ENCODE measurements at regions not wholly inside any gene's neighbourhood (a gene's known extent, or its start where the extent isn't known, plus 50 kb on each side); places are given as distances from the start of the nearest gene placed in this dataset.
"Not testable (repeated sequence)": the region's sequence is repeated elsewhere in the genome, so short reads cannot be mapped to it uniquely, and the experiment has no call there.

GRCh38 chr4:124105212-124105611 lies 607.3 kb downstream of the ANKRD50 start:
- DNase-seq (ENCODE audit: low read depth) = no peak

- no peak for DNase-seq (ENCODE audit: low read depth)
Observed at GRCh38 chr4:124111411-124111810, 601.1 kb downstream of the ANKRD50 start.

- DNase-seq (ENCODE audit: low read depth) = no peak
Observed at GRCh38 chr4:124111922-124112321, 600.6 kb downstream of the ANKRD50 start.

GRCh38 chr4:124118061-124118460 lies 594.5 kb downstream of the ANKRD50 start:
- DNase-seq (ENCODE audit: low read depth) = no peak

GRCh38 chr4:124121461-124121971 lies 591.0 kb downstream of the ANKRD50 start:
- no peak for DNase-seq (ENCODE audit: low read depth)

- DNase-seq (ENCODE audit: low read depth) = no peak
Observed at GRCh38 chr4:124123181-124123580, 589.4 kb downstream of the ANKRD50 start.

DNA sequence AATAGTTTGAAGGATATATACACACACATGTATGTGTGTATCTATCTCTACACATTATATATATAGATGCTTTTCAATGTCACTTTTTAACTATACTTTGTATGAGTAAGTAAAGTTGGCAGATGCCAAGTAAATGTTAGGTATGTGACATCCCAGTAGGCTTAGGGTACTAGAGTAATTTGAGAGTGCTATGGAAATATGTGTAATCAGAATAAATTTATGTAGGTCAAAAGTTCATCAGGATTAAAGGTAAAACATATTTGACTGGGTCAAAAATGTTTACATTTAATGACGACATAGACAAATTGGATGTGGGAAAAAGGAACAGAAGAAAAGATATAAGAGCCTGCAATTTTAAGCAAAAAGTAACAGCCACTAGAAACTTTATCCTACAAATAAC lies 588.8 kb downstream of the ANKRD50 start:
- no peak for DNase-seq (ENCODE audit: low read depth)

- DNase-seq (ENCODE audit: low read depth) = not testable (repeated sequence)
Observed at GRCh38 chr4:124131324-124131723, 581.2 kb downstream of the ANKRD50 start.

- no peak for DNase-seq (ENCODE audit: low read depth)
Observed at GRCh38 chr4:124132161-124132560, 580.4 kb downstream of the ANKRD50 start.

DNA sequence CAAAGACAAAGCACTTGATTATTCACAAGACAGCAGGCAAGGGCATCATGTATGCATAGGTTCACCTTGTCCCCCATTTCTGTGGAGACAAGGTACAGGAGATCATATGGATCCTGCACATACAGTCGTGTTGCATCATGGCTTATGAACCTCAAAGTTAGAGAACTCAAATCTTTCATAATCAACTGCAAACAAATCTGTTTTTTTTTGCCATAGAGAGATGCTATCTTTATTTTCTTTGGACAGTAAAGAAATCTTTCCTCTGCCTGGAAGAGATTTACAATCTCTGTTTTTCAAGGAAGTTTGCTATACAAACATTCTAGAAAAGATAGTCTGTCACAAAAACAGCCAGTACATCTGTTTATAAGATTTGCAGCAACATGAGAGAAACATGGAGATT lies 578.8 kb downstream of the ANKRD50 start:
- no peak for DNase-seq (ENCODE audit: low read depth)

DNA sequence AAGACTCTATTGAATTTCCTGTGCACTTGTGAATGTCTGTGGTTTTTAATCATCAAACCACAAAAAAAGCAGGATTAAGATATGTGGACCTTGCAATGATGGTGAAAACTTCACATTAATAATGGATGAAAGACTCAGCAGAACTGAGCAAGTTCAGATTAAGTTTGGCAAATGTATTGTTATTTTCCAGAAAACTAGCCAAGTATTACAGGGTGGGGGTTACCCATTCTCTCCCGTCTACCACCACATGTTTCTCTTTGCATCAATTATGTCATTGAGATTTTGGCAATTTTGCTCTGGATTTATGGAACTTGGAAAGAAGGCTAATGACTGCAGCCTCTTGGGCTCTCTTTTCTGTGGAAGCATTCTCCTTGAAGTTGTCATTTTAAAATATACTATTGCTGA lies 577.1 kb downstream of the ANKRD50 start:
- no peak for DNase-seq (ENCODE audit: low read depth)

GRCh38 chr4:124139044-124139443 lies 573.5 kb downstream of the ANKRD50 start:
- no peak for DNase-seq (ENCODE audit: low read depth)

DNA sequence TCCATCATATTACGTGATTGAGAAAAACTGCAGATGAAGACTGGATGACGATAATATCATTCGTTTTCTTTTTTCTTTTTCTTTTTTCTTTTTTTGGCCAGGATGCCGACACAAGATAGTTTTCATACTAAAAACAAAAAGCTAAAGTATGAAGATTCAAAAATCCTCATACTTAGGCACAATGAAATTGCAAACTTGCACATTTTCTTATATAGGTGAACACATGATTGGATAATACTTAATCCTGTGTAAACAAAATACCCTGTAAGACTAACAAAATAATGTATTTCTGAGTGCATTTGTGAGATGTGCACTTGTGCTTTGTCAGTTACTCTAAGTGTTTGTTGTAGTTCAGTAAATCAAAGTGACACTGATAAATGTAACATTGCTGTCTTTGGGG lies 568.9 kb downstream of the ANKRD50 start:
- no peak for DNase-seq (ENCODE audit: low read depth)

- no peak for DNase-seq (ENCODE audit: low read depth)
Observed at GRCh38 chr4:124144238-124144654, 568.3 kb downstream of the ANKRD50 start.

- no peak for DNase-seq (ENCODE audit: low read depth)
Observed at GRCh38 chr4:124146068-124146467, 566.5 kb downstream of the ANKRD50 start.

- no peak for DNase-seq (ENCODE audit: low read depth)
Observed at GRCh38 chr4:124151031-124151430, 561.5 kb downstream of the ANKRD50 start.

DNA sequence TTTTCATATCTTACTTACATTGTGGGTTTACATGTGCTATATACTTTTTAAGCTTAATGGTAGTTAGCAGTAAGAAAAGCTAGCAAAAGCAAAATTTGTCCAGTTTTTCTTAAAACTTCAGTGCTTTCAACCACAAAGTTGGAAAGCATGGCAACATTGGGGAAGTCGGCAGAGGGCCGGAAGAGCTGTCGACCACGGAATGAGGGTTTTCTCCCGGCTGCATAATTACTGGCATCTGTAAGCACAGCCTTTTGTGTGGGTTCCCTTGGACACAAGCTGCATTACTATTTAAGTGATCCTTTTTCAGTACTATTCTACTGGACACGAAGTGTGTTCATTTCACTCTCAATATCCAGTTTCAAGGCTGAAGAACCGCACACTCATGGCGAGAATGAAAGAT lies 560.4 kb downstream of the ANKRD50 start:
- DNase-seq (ENCODE audit: low read depth) = no peak

GRCh38 chr4:124155239-124155638 lies 557.3 kb downstream of the ANKRD50 start:
- DNase-seq (ENCODE audit: low read depth) = no peak

- no peak for DNase-seq (ENCODE audit: low read depth)
Observed at GRCh38 chr4:124157396-124158083, 555.0 kb downstream of the ANKRD50 start.

DNA sequence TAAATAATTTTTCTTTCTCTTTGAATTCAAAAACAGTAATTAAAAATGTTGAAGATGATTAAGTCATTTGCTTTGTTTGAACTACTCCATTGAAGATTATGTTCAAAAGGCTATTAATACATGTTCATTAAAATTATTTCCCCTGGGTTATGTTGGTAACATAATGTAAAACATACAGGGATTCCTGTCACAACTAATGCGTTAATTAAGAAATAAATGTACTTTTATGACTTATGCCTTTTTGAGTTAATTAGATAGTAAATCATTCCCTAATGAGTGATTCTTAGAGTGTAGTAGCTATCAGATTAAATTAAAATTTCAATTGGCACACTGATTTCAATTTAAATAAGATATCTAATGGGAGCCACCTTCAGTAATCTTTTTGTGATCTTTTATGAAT lies 549.1 kb downstream of the ANKRD50 start:
- no peak for DNase-seq (ENCODE audit: low read depth)

DNA sequence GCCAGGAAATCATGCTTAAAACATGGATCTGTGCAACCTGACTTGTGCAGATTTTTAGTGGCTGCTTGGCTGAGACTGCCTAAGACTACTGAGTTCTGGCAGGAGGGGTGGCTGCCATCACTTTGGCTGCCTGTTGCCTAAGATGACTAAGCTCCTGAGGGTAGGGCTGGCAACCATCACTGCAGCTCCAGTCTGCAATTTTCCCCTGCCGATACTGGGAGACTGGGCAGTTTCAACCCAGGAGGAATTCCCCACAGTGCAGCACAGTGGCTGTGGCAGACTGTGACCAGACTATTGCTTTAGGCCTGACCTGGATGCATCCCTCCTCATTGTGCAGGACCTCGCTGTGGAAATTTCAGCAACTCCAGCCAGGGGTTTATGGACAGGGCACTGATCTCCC lies 544.9 kb downstream of the ANKRD50 start:
- no peak for DNase-seq (ENCODE audit: low read depth)

GRCh38 chr4:124169524-124169923 lies 543.0 kb downstream of the ANKRD50 start:
- DNase-seq (ENCODE audit: low read depth) = not testable (repeated sequence)

DNA sequence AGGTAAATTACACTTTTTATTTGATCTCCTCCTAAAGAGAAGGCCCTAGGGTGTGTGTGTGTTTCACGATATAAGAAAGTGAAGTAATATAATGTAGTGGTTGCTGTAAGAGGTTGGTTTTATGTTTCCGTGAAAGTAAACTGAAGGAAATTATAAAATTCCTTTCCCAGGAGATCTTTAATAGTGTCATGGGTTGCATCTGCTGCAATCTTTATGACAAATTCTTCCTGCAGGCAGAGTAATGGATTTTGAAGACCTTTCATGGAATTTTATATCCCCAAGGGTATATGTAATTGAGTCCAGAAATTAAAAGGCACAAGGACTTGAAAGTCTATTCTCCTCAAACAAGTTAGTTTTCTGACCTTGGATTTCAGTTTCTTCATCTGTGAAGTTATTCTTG lies 538.6 kb downstream of the ANKRD50 start:
- DNase-seq (ENCODE audit: low read depth) = no peak

Data from stimulated activated CD8-positive, alpha-beta memory T cell treated with anti-CD3 and anti-CD28 coated beads, Interleukin-7, amount 100 ng/mL, for 24 hours (primary cell).